ENCODE measurements at regions not wholly inside any gene's neighbourhood (a gene's known extent, or its start where the extent isn't known, plus 50 kb on each side); places are given as distances from the start of the nearest gene placed in this dataset.

- CTCF ChIA-PET (ENCODE audit: partially characterized antibody) = interaction anchor here (0.6 to 2.5 kb wide), 5 partner anchors 12 to 1133 kb away, joined by 3 to 11 read pairs (median 3); no protein-coding TSS in a partner anchor
- 72% methylated on average over 5 of the region's 5 CpGs; no CpG with 5 or more reads in 1 of the 2 experiments for WGBS, 2 experiments (ENCODE audit: extremely low coverage in 1 of 2, insufficient coverage in 1 of 2, insufficient read length in 1 of 2, insufficient replicate concordance in 2 of 2, low coverage in 1 of 2, low lambda C conversion rate in 2 of 2, missing lambda C conversion rate in 1 of 2)
- POLR2A ChIA-PET (ENCODE audit: partially characterized antibody) = interaction anchor here (0.5 kb wide), 1 partner anchor 161 kb away, joined by 4 read pairs; no protein-coding TSS in a partner anchor
Measured at GRCh38 chr9:36742264-36742663, 169.6 kb downstream of the MELK start.

More at GRCh38 chr9:36742264-36742663, 169.6 kb downstream of the MELK start:
- Histone ChIP-seq H2BK15ac (ENCODE audit: low read length) (no peak overlapping the region), H3K27ac (ENCODE audit: low read depth, low read length) (no peak overlapping the region), H3K9me3 (ENCODE audit: insufficient read depth in 2 of 2, low read depth in 1 of 2, low read length in 1 of 2) (no peaks in the 10 kb centered on the region), H3K18ac (ENCODE audit: extremely low read depth, low read length) (no peak overlapping the region), H3K36me3 (ENCODE audit: control insufficient read depth in 2 of 4, insufficient read depth in 4 of 4, low read length in 3 of 4) (no peaks in the 10 kb centered on the region), H2AFZ (ENCODE audit: low read length) (no peak overlapping the region), H4K8ac (ENCODE audit: extremely low read depth, insufficient read depth, low read length) (no peak overlapping the region), H3K79me1 (ENCODE audit: low read depth, low read length) (no peaks in the 10 kb centered on the region), H3K9ac (replicated peaks in 1 of 4; ENCODE audit: extremely low read depth in 1 of 4, low read depth in 3 of 4, low read length in 3 of 4) (no peak overlapping the region), H4K5ac (ENCODE audit: insufficient read length, low read depth, low read length) (no peak overlapping the region), H3K4me2 (ENCODE audit: insufficient read depth in 1 of 2, low read depth in 2 of 2, low read length in 2 of 2) (no peak overlapping the region), H3K23me2 (ENCODE audit: low read depth, low read length) (no peaks in the 10 kb centered on the region), H4K20me1 (replicated peaks in 1 of 2; ENCODE audit: control insufficient read depth in 1 of 2, insufficient read depth in 2 of 2, low read length in 2 of 2) (no peaks in the 10 kb centered on the region), H3K4me1 (replicated peaks in 1 of 4; ENCODE audit: control insufficient read depth in 3 of 4, insufficient read depth in 4 of 4, low read length in 3 of 4) (peaks cover 0 to 11% (median 2%) of the 10 kb centered on the region in 4 experiments; a peak in 3 of 7 replicates), H3K27me3 (replicated peaks in 1 of 4; ENCODE audit: control insufficient read depth in 3 of 4, extremely low read depth in 1 of 4, insufficient read depth in 3 of 4, low read length in 3 of 4) (peaks cover 0 to 5% (median 4%) of the 10 kb centered on the region in 4 experiments; a peak in 4 of 7 replicates), H2BK120ac (replicated peaks; ENCODE audit: low read depth, low read length) (no peak overlapping the region), H4K91ac (replicated peaks; ENCODE audit: insufficient read length, low read length) (no peak overlapping the region), H3K4me3 (ENCODE audit: extremely low read depth in 1 of 4, insufficient read depth in 2 of 4, low read depth in 3 of 4, low read length in 4 of 4) (no peak overlapping the region), H3K56ac (replicated peaks; ENCODE audit: insufficient read length, low read depth, low read length) (no peak overlapping the region), H3K79me2 (ENCODE audit: control insufficient read depth in 1 of 2, insufficient read depth in 2 of 2, low read length in 2 of 2) (no peaks in the 10 kb centered on the region), H3K23ac (ENCODE audit: insufficient read length) (no peak overlapping the region), H2BK12ac (ENCODE audit: low read depth, low read length) (no peak overlapping the region), H3K14ac (ENCODE audit: insufficient read length) (no peak overlapping the region), H2BK20ac (ENCODE audit: low read length) (no peak overlapping the region), H2AK5ac (ENCODE audit: low read depth, low read length) (no peak overlapping the region), H3K4ac (replicated peaks; ENCODE audit: insufficient read length, low read depth, low read length) (no peak overlapping the region), H2BK5ac (ENCODE audit: low read depth, low read length) (no peak overlapping the region)
- TF ChIP-seq, protein P1, sequence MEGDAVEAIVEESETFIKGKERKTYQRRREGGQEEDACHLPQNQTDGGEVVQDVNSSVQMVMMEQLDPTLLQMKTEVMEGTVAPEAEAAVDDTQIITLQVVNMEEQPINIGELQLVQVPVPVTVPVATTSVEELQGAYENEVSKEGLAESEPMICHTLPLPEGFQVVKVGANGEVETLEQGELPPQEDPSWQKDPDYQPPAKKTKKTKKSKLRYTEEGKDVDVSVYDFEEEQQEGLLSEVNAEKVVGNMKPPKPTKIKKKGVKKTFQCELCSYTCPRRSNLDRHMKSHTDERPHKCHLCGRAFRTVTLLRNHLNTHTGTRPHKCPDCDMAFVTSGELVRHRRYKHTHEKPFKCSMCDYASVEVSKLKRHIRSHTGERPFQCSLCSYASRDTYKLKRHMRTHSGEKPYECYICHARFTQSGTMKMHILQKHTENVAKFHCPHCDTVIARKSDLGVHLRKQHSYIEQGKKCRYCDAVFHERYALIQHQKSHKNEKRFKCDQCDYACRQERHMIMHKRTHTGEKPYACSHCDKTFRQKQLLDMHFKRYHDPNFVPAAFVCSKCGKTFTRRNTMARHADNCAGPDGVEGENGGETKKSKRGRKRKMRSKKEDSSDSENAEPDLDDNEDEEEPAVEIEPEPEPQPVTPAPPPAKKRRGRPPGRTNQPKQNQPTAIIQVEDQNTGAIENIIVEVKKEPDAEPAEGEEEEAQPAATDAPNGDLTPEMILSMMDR (IDR thresholded peaks at IDR 0.05; ENCODE audit: control extremely low read depth in 1 of 3, insufficient read depth in 1 of 3, low read depth in 1 of 3, low read length in 3 of 3) = peak in 2 of 3 experiments; percentile 5; a peak in 1 of 4 replicates
- peak; percentile 3 to 32; a peak in 2 of 4 replicates for TF ChIP-seq RAD21 (IDR thresholded peaks at IDR 0.05 in 1 of 2, conservative IDR thresholded peaks at IDR 0.05 in 1 of 2; ENCODE audit: low read depth in 2 of 2, low read length in 2 of 2)
- TF ChIP-seq KDM1A (IDR thresholded peaks at IDR 0.05; ENCODE audit: borderline replicate concordance, low read length) = no peak
- DNase-seq (ENCODE audit: low read depth in 1 of 2, low spot score in 2 of 2) (no peak), FAIRE-seq (no peak)

Data from H1 (cell line).